ENCODE measurements at regions not wholly inside any gene's neighbourhood (a gene's known extent, or its start where the extent isn't known, plus 50 kb on each side); places are given as distances from the start of the nearest gene placed in this dataset.
"Not testable (repeated sequence)": the region's sequence is repeated elsewhere in the genome, so short reads cannot be mapped to it uniquely, and the experiment has no call there.

DNA sequence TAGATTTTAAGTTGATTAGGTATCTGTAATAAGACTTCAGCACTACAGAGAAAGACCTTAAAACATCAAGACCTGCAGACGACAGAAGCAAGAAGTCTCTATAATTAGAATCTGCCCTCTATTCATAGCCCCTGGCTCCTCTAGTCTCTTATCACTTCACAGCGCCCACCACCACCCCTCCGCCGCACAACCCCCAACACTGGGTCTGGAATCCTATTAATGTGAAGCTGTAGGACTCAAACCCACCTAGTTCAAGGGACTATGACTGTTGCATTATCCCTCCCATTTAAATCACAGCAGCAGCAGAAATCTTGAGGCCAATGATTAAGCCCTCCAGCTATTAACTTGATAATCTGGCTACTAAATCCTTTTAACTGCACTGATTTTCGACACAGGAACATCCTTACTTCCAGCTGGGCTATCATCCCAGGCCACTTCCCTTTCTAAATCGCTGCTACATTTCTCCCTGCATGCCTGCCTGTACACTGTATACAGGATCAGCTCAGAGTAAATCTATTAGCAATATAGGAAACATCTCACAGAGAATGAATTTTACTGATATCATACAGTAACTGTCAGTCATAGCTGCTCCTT lies 159.5 kb upstream of the GRAMD2B start:
- no peak for DNase-seq (ENCODE audit: low read depth in 4 of 4, low spot score in 3 of 4)

GRCh38 chr5:126265917-126266316 lies 157.3 kb upstream of the GRAMD2B start:
- DNase-seq (ENCODE audit: low read depth in 4 of 4, low spot score in 3 of 4) = no peak

DNA sequence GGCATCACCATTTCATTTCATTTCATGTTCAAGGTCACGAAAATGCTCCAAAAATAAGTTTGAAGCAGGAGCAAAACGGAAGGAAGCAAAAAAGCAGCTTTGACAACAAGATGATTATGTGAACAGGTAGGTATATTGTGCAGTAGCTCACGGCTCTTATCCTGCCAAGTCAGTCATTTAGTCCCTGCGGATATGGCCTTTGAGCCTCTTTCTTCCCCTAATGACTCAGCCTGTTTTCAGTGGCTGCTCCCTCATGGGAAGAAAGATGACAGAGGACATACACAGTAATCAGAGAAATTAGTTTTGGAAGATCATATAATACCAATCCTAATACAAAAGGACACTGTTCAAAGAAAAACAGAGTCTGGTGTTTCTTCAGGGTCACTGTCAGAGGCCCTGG lies 155.8 kb upstream of the GRAMD2B start:
- no peak for DNase-seq (ENCODE audit: low read depth in 4 of 4, low spot score in 3 of 4)

DNA sequence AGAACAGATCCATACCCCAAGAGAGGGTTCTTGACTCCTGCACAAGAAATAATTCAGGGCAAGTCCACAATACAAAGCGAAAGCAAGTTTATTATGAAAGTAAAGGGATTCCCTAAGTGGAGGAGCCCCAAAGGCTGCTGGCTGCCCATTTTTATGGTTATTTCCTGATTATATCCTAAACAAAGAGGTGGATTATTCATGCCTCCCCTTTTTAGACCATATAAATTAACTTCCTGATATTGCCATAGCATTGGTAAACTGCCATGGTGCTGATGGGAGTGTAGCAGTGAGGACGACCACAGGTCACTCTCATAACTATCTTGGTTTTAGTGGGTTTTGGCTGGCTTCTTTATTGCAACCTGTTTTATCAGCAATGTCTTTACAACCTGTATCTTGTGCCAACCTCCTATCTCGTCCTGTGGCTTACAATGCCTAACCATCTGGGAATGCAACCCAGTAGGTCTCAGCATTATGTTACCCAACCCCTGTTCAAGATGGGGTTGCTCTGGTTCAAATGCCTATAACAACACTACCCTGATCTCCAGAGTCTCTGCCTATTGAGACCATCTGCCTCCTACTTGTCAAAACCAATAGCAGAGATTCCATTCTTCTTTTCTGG lies 154.4 kb upstream of the GRAMD2B start:
- DNase-seq (ENCODE audit: low read depth in 4 of 4, low spot score in 3 of 4) = no peak

DNA sequence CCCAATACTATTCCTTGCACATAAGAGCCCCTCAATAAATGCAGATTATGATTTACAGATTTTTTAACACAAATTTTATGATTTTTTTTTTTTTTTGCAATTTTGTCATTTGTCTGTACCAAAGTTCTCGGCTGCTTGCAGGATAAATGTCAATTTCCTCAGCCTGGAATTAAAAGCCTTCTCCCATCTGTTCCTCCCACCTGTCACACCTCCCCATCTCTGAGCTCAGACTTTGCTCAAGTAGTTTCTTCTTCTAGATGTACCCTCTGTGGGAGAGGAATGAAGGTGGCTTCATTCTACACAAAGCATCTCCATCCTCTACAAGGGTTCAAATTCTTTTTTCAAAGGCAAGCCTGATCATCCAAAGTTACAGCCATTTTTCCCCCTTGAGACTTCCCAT lies 153.7 kb upstream of the GRAMD2B start:
- DNase-seq (ENCODE audit: low read depth in 4 of 4, low spot score in 3 of 4) = no peak

DNA sequence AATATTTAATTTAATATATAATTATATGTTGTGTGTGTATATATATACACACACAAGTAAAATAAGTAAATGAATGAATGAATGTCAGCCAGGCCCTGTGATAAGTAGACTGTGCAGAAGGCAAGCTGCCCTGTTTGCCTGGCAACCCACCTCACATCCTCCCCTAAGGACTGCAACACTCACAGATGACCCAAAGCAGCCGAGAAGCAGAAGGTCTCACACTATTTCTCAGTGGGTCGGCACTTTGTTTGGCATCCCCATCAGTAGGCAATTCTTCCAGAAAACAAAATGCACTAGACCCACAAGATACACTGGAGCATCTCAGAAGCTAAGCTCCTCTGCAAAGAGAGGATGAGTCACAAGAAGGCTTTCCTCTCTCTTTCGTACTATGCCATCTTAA lies 152.1 kb upstream of the GRAMD2B start:
- DNase-seq (ENCODE audit: low read depth in 4 of 4, low spot score in 3 of 4) = no peak

GRCh38 chr5:126274076-126274762 lies 149.0 kb upstream of the GRAMD2B start:
- no peak for DNase-seq (ENCODE audit: low read depth in 4 of 4, low spot score in 3 of 4)

- no peak for DNase-seq (ENCODE audit: low read depth in 4 of 4, low spot score in 3 of 4)
Observed at GRCh38 chr5:126274763-126275125, 148.5 kb upstream of the GRAMD2B start.

DNA sequence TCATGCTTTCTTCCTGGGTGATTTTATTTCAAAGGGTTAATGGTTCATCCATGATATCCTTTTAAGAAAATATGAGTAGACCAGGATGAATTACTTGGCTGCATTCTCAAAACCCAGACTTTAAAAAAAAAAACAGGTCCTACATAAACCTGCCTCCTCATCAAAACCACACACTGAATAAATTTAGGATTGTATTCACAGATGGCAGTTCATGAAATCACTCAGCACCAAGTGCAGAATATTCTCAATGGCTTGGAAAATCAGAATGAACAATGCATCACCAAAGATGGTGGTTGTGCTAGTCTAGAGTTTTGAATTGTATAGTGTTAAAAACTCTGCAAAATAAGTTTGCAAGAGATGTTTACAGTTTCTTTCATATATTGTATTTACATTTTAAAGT lies 145.4 kb upstream of the GRAMD2B start:
- no peak for DNase-seq (ENCODE audit: low read depth in 4 of 4, low spot score in 3 of 4)

- no peak for DNase-seq (ENCODE audit: low read depth in 4 of 4, low spot score in 3 of 4)
Observed at GRCh38 chr5:126280343-126280742, 142.9 kb upstream of the GRAMD2B start.

GRCh38 chr5:126280846-126281245 lies 142.4 kb upstream of the GRAMD2B start:
- DNase-seq (ENCODE audit: low read depth in 4 of 4, low spot score in 3 of 4) = no peak

DNA sequence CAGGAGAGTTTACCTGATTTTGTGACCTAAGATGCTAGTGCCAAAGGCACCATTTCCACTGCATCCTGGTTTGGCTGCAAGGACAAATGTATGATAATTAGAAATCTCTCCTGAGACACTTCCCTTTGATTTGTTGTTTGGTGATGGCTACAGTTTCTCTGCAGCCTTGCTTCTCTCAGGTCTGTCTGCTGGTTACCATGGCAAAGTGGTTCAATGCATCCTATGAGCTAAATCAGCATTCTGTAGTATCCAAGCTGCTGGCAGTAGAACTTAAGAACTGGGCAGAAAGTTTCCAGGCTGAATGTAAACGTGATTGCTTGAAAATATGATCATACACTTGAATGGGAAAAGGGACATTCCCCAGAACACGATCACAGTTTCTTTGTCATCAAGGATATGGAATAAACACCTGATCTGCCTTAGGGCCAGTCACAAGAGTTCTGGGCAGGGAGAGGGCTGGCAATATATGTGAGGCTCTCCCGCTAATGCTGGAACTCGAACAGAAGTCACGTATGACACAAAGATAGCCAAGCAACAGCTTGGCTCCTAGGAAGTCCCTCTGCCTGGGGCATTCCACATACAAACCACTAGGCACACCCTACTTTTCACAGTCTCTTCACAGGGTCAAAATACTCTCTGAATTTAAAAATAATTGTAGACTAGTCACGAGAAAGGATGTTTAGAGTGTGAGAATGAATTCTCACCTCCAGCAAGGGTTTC lies 138.1 kb upstream of the GRAMD2B start:
- DNase-seq (ENCODE audit: low read depth in 4 of 4, low spot score in 3 of 4) = no peak

DNA sequence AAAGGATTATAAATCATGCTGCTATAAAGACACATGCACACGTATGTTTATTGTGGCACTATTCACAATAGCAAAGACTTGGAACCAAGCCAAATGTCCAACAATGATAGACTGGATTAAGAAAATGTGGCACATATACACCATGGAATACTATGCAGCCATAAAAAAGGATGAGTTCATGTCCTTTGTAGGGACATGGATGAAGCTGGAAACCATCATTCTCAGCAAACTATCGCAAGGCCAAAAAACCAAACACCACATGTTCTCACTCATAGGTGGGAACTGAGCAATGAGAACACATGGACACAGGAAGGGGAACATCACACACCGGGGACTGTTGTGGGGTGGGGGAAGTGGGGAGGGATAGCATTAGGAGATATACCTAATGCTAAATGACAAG lies 127.1 kb upstream of the GRAMD2B start:
- DNase-seq (ENCODE audit: low read depth in 4 of 4, low spot score in 3 of 4) = not testable (repeated sequence)

DNA sequence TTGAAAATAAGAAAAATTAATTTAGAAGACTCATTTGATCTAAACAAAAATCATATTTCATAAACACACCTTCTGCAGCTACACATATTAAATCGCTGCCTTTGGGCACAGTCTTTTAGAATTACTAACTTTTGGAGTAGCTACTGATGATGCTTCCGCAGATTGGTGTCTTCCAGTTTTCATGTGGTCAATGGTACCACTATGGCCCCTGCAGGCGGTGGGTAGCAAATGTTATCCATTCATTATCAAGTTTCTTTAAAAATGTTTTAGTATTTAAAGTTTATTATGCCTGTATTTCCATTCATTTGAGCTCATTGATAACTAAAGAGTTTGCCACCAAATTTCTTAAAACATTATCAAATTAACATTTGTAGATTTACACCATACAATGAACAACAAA lies 122.9 kb upstream of the GRAMD2B start:
- DNase-seq (ENCODE audit: low read depth in 4 of 4, low spot score in 3 of 4) = no peak

GRCh38 chr5:126301056-126301455 lies 122.2 kb upstream of the GRAMD2B start:
- DNase-seq (ENCODE audit: low read depth in 4 of 4, low spot score in 3 of 4) = no peak

- DNase-seq (ENCODE audit: low read depth in 4 of 4, low spot score in 3 of 4) = no peak
Observed at GRCh38 chr5:126309860-126310259, 113.3 kb upstream of the GRAMD2B start.

GRCh38 chr5:126311766-126312165 lies 111.4 kb upstream of the GRAMD2B start:
- DNase-seq (ENCODE audit: low read depth in 4 of 4, low spot score in 3 of 4) = no peak

DNA sequence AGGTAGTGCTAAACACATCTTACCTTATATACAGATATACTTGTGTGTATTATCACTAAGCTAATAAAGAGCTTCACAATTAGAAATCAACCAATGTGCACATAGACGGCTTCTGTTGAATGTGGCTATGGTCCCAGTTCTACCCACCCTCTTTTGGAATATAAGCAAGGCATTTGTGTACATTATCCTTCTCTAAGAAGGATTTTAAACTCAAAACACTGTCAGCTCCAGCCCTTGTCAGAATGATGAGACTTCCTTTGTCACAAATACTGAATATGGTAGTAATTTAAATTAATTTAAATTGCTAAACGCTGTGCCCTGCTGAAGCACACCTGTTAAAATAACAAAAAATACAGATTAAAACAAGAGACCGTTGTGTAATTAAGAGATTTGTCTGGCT lies 107.9 kb upstream of the GRAMD2B start:
- no peak for DNase-seq (ENCODE audit: low read depth in 4 of 4, low spot score in 3 of 4)

DNA sequence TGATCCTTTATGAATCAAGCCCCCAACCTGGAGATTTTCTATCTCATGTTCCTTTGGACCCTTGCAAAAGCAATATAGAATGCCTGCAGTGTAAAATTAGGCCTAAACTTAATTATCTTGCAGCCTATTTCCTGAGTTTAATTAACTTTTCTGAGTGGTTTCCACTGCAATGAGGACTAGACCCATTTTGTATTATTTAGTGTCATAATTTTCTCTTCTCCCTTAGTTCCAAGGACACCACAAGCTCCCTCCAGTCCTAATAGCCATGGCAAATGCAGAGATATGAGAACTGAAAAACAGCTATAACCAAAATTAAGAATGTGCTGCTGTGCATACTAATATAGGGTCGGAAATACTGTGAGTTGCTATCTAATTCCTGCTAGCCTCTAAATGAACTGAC lies 90.9 kb upstream of the GRAMD2B start:
- no peak for DNase-seq (ENCODE audit: low read depth in 4 of 4, low spot score in 3 of 4)

GRCh38 chr5:126334760-126335159 lies 88.4 kb upstream of the GRAMD2B start:
- DNase-seq (ENCODE audit: low read depth in 4 of 4, low spot score in 3 of 4) = no peak

GRCh38 chr5:126335886-126336285 lies 87.3 kb upstream of the GRAMD2B start:
- no peak for DNase-seq (ENCODE audit: low read depth in 4 of 4, low spot score in 3 of 4)

DNA sequence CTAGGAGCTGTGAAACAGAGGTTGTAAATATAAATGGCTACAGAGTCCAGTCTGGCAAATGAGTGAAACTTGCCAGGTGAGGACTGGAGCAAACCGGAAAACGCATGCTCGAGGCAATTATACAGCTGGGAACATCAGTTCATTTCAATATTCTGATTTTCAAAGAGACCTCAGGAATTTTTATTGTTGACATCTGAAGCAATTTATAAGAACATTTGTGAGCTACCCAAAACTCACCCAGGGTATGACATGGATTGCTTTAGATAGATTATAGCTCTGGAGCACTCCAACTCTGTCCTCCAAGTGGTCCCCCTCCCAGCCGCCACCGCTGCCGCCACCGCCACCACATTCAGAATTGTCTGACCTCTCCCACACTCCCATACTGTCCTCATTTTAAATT lies 84.6 kb upstream of the GRAMD2B start:
- DNase-seq (ENCODE audit: low read depth in 4 of 4, low spot score in 3 of 4) = no peak
